ENCODE measurements at regions not wholly inside any gene's neighbourhood (a gene's known extent, or its start where the extent isn't known, plus 50 kb on each side); places are given as distances from the start of the nearest gene placed in this dataset.

GRCh38 chr9:105959531-105959930, 265.2 kb downstream of the TMEM38B start:
- DNase-seq: no peak
- H3K36me3 ChIP-seq: no peaks in the 10 kb centered on the region
- intact Hi-C loops (cut with DNase I; ENCODE audit: low total_unique reads): no loop called here
- no peak overlapping the region for H3K4me3 ChIP-seq
- H3K27ac ChIP-seq: no peak overlapping the region
- no peaks in the 10 kb centered on the region for H3K4me1 ChIP-seq
- no peak for TF ChIP-seq POLR2A (IDR thresholded peaks at IDR 0.05)
- no peak for TF ChIP-seq CTCF (IDR thresholded peaks at IDR 0.05)
- no peaks in the 10 kb centered on the region for H3K9me3 ChIP-seq
- H3K27me3 ChIP-seq: no peaks in the 10 kb centered on the region

GRCh38 chr9:105963343-105964099, 269.2 kb downstream of the TMEM38B start:
- Histone ChIP-seq H3K9me3 (no peaks in the 10 kb centered on the region), H3K4me1 (no peaks in the 10 kb centered on the region), H3K4me3 (no peak overlapping the region), H3K36me3 (no peaks in the 10 kb centered on the region), H3K27ac (no peak overlapping the region), H3K27me3 (no peaks in the 10 kb centered on the region)
- intact Hi-C loops (cut with DNase I; ENCODE audit: low total_unique reads): no loop called here
- DNase-seq: no peak
- TF ChIP-seq CTCF (IDR thresholded peaks at IDR 0.05): no peak
- TF ChIP-seq POLR2A (IDR thresholded peaks at IDR 0.05): no peak

- intact Hi-C loops (cut with DNase I; ENCODE audit: low total_unique reads): no loop called here
- TF ChIP-seq CTCF (IDR thresholded peaks at IDR 0.05) (no peak), POLR2A (IDR thresholded peaks at IDR 0.05) (no peak)
- H3K27me3 ChIP-seq: no peaks in the 10 kb centered on the region
- DNase-seq: no peak
- H3K4me1 ChIP-seq: no peaks in the 10 kb centered on the region
- no peaks in the 10 kb centered on the region for H3K36me3 ChIP-seq
- no peak overlapping the region for H3K4me3 ChIP-seq
- H3K27ac ChIP-seq: no peak overlapping the region
- H3K9me3 ChIP-seq: no peaks in the 10 kb centered on the region
Observed at GRCh38 chr9:105964156-105964555, 269.8 kb downstream of the TMEM38B start.

- Histone ChIP-seq H3K36me3 (no peaks in the 10 kb centered on the region), H3K27me3 (no peaks in the 10 kb centered on the region), H3K27ac (no peak overlapping the region), H3K4me1 (no peaks in the 10 kb centered on the region), H3K4me3 (no peak overlapping the region), H3K9me3 (no peaks in the 10 kb centered on the region)
- no peak for DNase-seq
- TF ChIP-seq POLR2A (IDR thresholded peaks at IDR 0.05) (no peak), CTCF (IDR thresholded peaks at IDR 0.05) (no peak)
- intact Hi-C loops (cut with DNase I; ENCODE audit: low total_unique reads): no loop called here
Observed at GRCh38 chr9:105966834-105967233, 272.5 kb downstream of the TMEM38B start.

- Histone ChIP-seq H3K9me3 (no peaks in the 10 kb centered on the region), H3K4me3 (no peak overlapping the region), H3K27me3 (no peaks in the 10 kb centered on the region), H3K27ac (no peak overlapping the region), H3K36me3 (no peaks in the 10 kb centered on the region), H3K4me1 (no peaks in the 10 kb centered on the region)
- TF ChIP-seq POLR2A (IDR thresholded peaks at IDR 0.05) (no peak), CTCF (IDR thresholded peaks at IDR 0.05) (no peak)
- intact Hi-C loops (cut with DNase I; ENCODE audit: low total_unique reads): no loop called here
- DNase-seq: no peak
Observed at GRCh38 chr9:105967248-105967647, 272.9 kb downstream of the TMEM38B start.

Measured in uterus (tissue), 3 donors.